GM18909 (cell line): ENCODE measurements at regions not wholly inside any gene's neighbourhood (a gene's known extent, or its start where the extent isn't known, plus 50 kb on each side); places are given as distances from the start of the nearest gene placed in this dataset.
"Not testable (repeated sequence)": the region's sequence is repeated elsewhere in the genome, so short reads cannot be mapped to it uniquely, and the experiment has no call there.

Experiments used
- ATAC-seq: cut with Tn5 transposase; IDR thresholded peaks from one replicate; pipeline ENCODE4 v1.9.1; 2021; ENCODE audit warnings: mild to moderate bottlenecking; ENCODE audit not compliant: unreplicated experiment, poor library complexity

- ATAC-seq = no peak
Observed at GRCh38 chr11:89545691-89546090, 54.5 kb upstream of the NOX4 start.

- not testable (repeated sequence) for ATAC-seq
Observed at GRCh38 chr11:89555781-89556180, 64.6 kb upstream of the NOX4 start.

GRCh38 chr11:89556731-89557707 is 65.8 kb upstream of the NOX4 start:
- not testable (repeated sequence) for ATAC-seq

GRCh38 chr11:89560598-89560997 is 69.4 kb upstream of the NOX4 start:
- ATAC-seq = not testable (repeated sequence)

GRCh38 chr11:89562731-89563130 is 71.6 kb upstream of the NOX4 start:
- ATAC-seq = not testable (repeated sequence)

GRCh38 chr11:89566972-89567371 is 75.8 kb upstream of the NOX4 start:
- no peak for ATAC-seq

- ATAC-seq = not testable (repeated sequence)
Observed at GRCh38 chr11:89569387-89569786, 78.2 kb upstream of the NOX4 start.

GRCh38 chr11:89571706-89572105 is 80.5 kb upstream of the NOX4 start:
- not testable (repeated sequence) for ATAC-seq

GRCh38 chr11:89575846-89576245 is 84.7 kb upstream of the NOX4 start:
- ATAC-seq = not testable (repeated sequence)

GRCh38 chr11:89577428-89577827 is 86.3 kb upstream of the NOX4 start:
- not testable (repeated sequence) for ATAC-seq

- ATAC-seq = no peak
Observed at GRCh38 chr11:89583580-89583979, 92.4 kb upstream of the NOX4 start.

GRCh38 chr11:89585046-89585445 is 93.9 kb upstream of the NOX4 start:
- ATAC-seq = not testable (repeated sequence)

GRCh38 chr11:89585471-89585870 is 94.3 kb upstream of the NOX4 start:
- ATAC-seq = not testable (repeated sequence)

GRCh38 chr11:89589413-89589812 is 98.2 kb upstream of the NOX4 start:
- not testable (repeated sequence) for ATAC-seq

- ATAC-seq = not testable (repeated sequence)
Observed at GRCh38 chr11:89590008-89590632, 98.9 kb upstream of the NOX4 start.

GRCh38 chr11:89601263-89601662 is 108.8 kb upstream of the TRIM77 start:
- not testable (repeated sequence) for ATAC-seq

GRCh38 chr11:89604281-89604680 is 105.8 kb upstream of the TRIM77 start:
- ATAC-seq = no peak

- ATAC-seq = not testable (repeated sequence)
Observed at GRCh38 chr11:89606845-89607244, 103.3 kb upstream of the TRIM77 start.

- ATAC-seq = not testable (repeated sequence)
Observed at GRCh38 chr11:89607497-89607896, 102.6 kb upstream of the TRIM77 start.

GRCh38 chr11:89608234-89608966 is 101.7 kb upstream of the TRIM77 start:
- peak; percentile 39 for ATAC-seq

GRCh38 chr11:89612096-89612495 is 98.0 kb upstream of the TRIM77 start:
- ATAC-seq = peak; percentile 42
